SU-DHL-6 (cell line): ENCODE measurements at regions not wholly inside any gene's neighbourhood (a gene's known extent, or its start where the extent isn't known, plus 50 kb on each side); places are given as distances from the start of the nearest gene placed in this dataset.

Source experiments
- H2AFZ ChIP-seq: fragments of 200-600 bp; sonication (generic); 2 replicates; pipeline ENCODE4 v1.6.1; 2014; ENCODE audit warnings: low read depth, mild to moderate bottlenecking, moderate library complexity, mixed read lengths, antibody characterized with exemption, low read length; ENCODE audit not compliant: severe bottlenecking
- H3F3A ChIP-seq: fragments of 200-600 bp; shearing (Covaris generic); 2 replicates; pipeline ENCODE4 v1.6.0; 2016; ENCODE audit warnings: antibody characterized with exemption, mild to moderate bottlenecking; ENCODE audit not compliant: insufficient read depth
- H3K27ac ChIP-seq: fragments of 200-600 bp; sonication (generic); 2 replicates; pipeline ENCODE4 v1.5.1; 2016; ENCODE audit warnings: low read depth, mild to moderate bottlenecking, low read length, moderate library complexity, mixed read lengths
- H3K27me3 ChIP-seq: fragments of 200-600 bp; sonication (generic), shearing (Covaris generic); 2 replicates; pipeline ENCODE4 v1.6.0; 2014; ENCODE audit warnings: mild to moderate bottlenecking, low read length
- H3K36me3 ChIP-seq: fragments of 200-600 bp; sonication (generic); 2 replicates; pipeline ENCODE4 v1.6.1; 2014; ENCODE audit warnings: mild to moderate bottlenecking, low read length, mixed read lengths
- H3K4me2 ChIP-seq: fragments of 300-600, 200-600 bp; shearing (Covaris generic), sonication (generic); 2 replicates; pipeline ENCODE4 v1.6.0; 2014; ENCODE audit warnings: low read length, low read depth, mild to moderate bottlenecking; ENCODE audit not compliant: poor library complexity, severe bottlenecking
- H3K4me3 ChIP-seq: fragments of 200-600 bp; sonication (generic); 2 replicates; pipeline ENCODE4 v1.5.1; 2014; ENCODE audit warnings: antibody characterized with exemption, low read length, mild to moderate bottlenecking, mixed read lengths; ENCODE audit not compliant: insufficient read depth, poor library complexity, severe bottlenecking
- H3K79me2 ChIP-seq: fragments of 200-600 bp; sonication (generic); 2 replicates; pipeline ENCODE4 v1.6.1; 2014; ENCODE audit warnings: mild to moderate bottlenecking, low read length, moderate library complexity; ENCODE audit not compliant: insufficient read depth
- H3K9ac ChIP-seq: fragments of 200-600 bp; sonication (generic); 2 replicates; pipeline ENCODE4 v1.7.0; 2014; ENCODE audit warnings: mild to moderate bottlenecking, low read length
- H3K9me2 ChIP-seq: fragments of 200-600 bp; sonication (generic); replicated peaks from 2 replicates; pipeline ENCODE4 v1.6.1; 2014; ENCODE audit warnings: low read length; ENCODE audit not compliant: insufficient read depth
- H3K9me3 ChIP-seq: fragments of 200-600 bp; sonication (generic); 2 replicates; pipeline ENCODE4 v1.6.1; 2014; ENCODE audit warnings: low read length, mixed read lengths; ENCODE audit not compliant: insufficient read depth
- H4K20me1 ChIP-seq: fragments of 200-600 bp; sonication (generic); 2 replicates; pipeline ENCODE4 v1.6.1; 2014; ENCODE audit warnings: low read depth, mild to moderate bottlenecking, antibody characterized with exemption, low read length, moderate library complexity, mixed read lengths
- EZH2phosphoT487 ChIP-seq: fragments of 200-600 bp; sonication (generic), shearing (Covaris generic); conservative IDR thresholded peaks from 2 replicates; pipeline ENCODE4 v1.6.1; 2018; ENCODE audit warnings: mild to moderate bottlenecking, antibody characterized with exemption, low read length, moderate library complexity, mixed read lengths
- TF ChIP-seq, protein P1 (sequence below): fragments of 200-600 bp; sonication (generic); IDR thresholded peaks from one replicate; pipeline ENCODE4 v1.5.1; 2017; ENCODE audit warnings: antibody characterized with exemption, mild to moderate bottlenecking, low read length, moderate library complexity; ENCODE audit not compliant: insufficient read depth, poor library complexity, severe bottlenecking

DNA sequence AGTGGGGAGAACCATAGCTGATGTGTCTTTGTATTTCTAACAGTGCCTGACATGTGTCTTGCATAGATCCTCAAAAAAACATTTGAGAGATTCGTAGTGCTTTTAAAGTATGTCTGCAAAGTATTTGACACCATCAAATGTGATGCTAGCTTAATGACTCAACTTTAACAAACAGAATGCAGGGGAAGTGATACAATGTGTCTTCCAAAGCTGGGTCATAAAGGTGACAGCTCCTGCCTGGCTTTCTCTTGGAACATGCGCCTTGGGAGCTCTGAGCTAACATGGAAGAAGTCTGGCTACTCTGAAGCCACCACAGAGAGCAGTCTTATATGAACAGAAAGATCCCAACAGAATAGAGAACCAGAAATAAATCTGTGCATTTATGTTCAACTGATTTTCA, 78.2 kb downstream of the C1D start:
- Histone ChIP-seq H3K36me3 (no peaks in the 10 kb centered on the region), H3F3A (no peaks in the 10 kb centered on the region), H3K4me3 (no peak overlapping the region), H2AFZ (no peak overlapping the region), H3K27ac (no peak overlapping the region), H3K27me3 (no peaks in the 10 kb centered on the region), H3K9me3 (no peaks in the 10 kb centered on the region), H3K9me2 (no peaks in the 10 kb centered on the region), H3K79me2 (no peaks in the 10 kb centered on the region), H4K20me1 (no peaks in the 10 kb centered on the region), H3K4me2 (no peak overlapping the region), H3K9ac (no peak overlapping the region)
- TF ChIP-seq, protein P1, sequence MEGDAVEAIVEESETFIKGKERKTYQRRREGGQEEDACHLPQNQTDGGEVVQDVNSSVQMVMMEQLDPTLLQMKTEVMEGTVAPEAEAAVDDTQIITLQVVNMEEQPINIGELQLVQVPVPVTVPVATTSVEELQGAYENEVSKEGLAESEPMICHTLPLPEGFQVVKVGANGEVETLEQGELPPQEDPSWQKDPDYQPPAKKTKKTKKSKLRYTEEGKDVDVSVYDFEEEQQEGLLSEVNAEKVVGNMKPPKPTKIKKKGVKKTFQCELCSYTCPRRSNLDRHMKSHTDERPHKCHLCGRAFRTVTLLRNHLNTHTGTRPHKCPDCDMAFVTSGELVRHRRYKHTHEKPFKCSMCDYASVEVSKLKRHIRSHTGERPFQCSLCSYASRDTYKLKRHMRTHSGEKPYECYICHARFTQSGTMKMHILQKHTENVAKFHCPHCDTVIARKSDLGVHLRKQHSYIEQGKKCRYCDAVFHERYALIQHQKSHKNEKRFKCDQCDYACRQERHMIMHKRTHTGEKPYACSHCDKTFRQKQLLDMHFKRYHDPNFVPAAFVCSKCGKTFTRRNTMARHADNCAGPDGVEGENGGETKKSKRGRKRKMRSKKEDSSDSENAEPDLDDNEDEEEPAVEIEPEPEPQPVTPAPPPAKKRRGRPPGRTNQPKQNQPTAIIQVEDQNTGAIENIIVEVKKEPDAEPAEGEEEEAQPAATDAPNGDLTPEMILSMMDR: no peak
- no peak for TF ChIP-seq EZH2phosphoT487

DNA sequence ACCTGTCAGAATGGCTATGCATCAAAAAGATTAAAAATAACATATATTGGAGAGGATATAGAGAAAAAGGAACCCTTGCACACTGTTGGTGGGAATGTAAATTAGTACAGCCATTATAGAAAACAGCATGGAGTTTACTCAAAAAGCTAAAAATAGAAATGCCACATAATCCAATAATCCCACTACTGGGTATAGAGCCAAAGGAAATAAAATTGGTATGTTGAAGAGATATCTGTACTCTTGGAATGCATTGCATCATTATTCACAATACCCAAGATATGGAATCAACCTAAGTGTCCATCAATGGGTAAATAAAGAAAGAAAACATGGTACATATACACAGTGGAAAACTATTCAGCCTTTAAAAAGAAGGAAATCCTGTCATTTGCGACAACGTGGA, 77.2 kb downstream of the C1D start:
- Histone ChIP-seq H3K36me3 (no peaks in the 10 kb centered on the region), H2AFZ (no peak overlapping the region), H3K9ac (no peak overlapping the region), H4K20me1 (no peaks in the 10 kb centered on the region), H3K27ac (no peak overlapping the region), H3K27me3 (no peaks in the 10 kb centered on the region), H3K4me3 (no peak overlapping the region), H3F3A (no peaks in the 10 kb centered on the region), H3K79me2 (no peaks in the 10 kb centered on the region), H3K9me3 (no peaks in the 10 kb centered on the region), H3K4me2 (no peak overlapping the region), H3K9me2 (no peaks in the 10 kb centered on the region)
- TF ChIP-seq, protein P1: no peak
- no peak for TF ChIP-seq EZH2phosphoT487

DNA sequence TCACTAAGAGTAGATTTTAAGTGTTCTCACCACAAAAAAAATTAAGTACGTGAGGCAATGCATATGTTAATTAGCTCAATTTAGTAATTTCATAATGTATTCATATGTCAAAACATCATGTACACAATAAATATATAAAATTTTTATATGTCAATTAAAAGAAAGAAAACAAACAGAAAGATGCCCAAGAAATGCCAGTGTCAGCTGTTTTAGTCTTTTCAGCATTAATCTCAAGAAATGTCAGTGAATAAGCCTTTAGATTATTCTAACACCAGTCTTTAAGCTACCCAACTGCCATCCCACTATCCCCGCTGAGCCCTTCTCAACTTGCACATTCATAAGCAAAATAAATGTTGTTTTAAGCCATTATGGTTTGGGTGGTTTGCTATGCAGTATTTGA, 76.5 kb downstream of the C1D start:
- Histone ChIP-seq H3K9me3 (no peaks in the 10 kb centered on the region), H3K36me3 (no peaks in the 10 kb centered on the region), H3K27me3 (no peaks in the 10 kb centered on the region), H4K20me1 (no peaks in the 10 kb centered on the region), H3K4me3 (no peak overlapping the region), H3K27ac (no peak overlapping the region), H3K4me2 (no peak overlapping the region), H3K79me2 (no peaks in the 10 kb centered on the region), H2AFZ (no peak overlapping the region), H3K9ac (no peak overlapping the region), H3F3A (no peaks in the 10 kb centered on the region), H3K9me2 (no peaks in the 10 kb centered on the region)
- TF ChIP-seq, protein P1: no peak
- no peak for TF ChIP-seq EZH2phosphoT487
